Bronchial epithelial cell (primary cell): ENCODE measurements at regions not wholly inside any gene's neighbourhood (a gene's known extent, or its start where the extent isn't known, plus 50 kb on each side); places are given as distances from the start of the nearest gene placed in this dataset.

Experiments
- DNase-seq: peaks from one replicate; pipeline ENCODE4 v3.0.0-alpha.2; 2010; ENCODE audit warnings: low read depth
- FAIRE-seq: peaks from 2 replicates; lab custom pipeline; 2011; peaks lifted over from hg19 to GRCh38; lab: Jason Lieb, UNC
- H3K27me3 ChIP-seq: 2 replicates; pipeline ENCODE4 v1.5.1; 2011; ENCODE audit warnings: low read length; ENCODE audit not compliant: control insufficient read depth, insufficient read depth
- H3K36me3 ChIP-seq: 2 replicates; pipeline ENCODE4 v1.5.1; 2011; ENCODE audit warnings: low read length; ENCODE audit not compliant: control insufficient read depth, insufficient read depth
- H3K4me3 ChIP-seq: 2 replicates; pipeline ENCODE4 v1.5.1; 2011; ENCODE audit warnings: mild to moderate bottlenecking, low read depth, low read length, control low read depth
- CTCF ChIP-seq: IDR thresholded peaks from 2 replicates; pipeline ENCODE4 v1.5.1; 2011; ENCODE audit warnings: mild to moderate bottlenecking, moderate library complexity, low read length, control low read depth, inconsistent platforms; ENCODE audit not compliant: insufficient read depth, severe bottlenecking

GRCh38 chr10:57943701-57944100 lies 324.0 kb downstream of the IPMK start:
- DNase-seq, result no peak
- H3K36me3 ChIP-seq, result no peaks in the 10 kb centered on the region
- no peak for FAIRE-seq
- no peaks in the 10 kb centered on the region for H3K27me3 ChIP-seq
- no peak for TF ChIP-seq CTCF
- H3K4me3 ChIP-seq, result no peak overlapping the region

- DNase-seq, result peak; percentile 5
- no peaks in the 10 kb centered on the region for H3K36me3 ChIP-seq
- TF ChIP-seq CTCF, result no peak
- no peak for FAIRE-seq
- no peaks in the 10 kb centered on the region for H3K27me3 ChIP-seq
- no peak overlapping the region for H3K4me3 ChIP-seq
Measured at GRCh38 chr10:57925045-57925444, 342.6 kb downstream of the IPMK start.

GRCh38 chr10:57921140-57921539 lies 346.6 kb downstream of the IPMK start:
- no peak for FAIRE-seq
- Histone ChIP-seq H3K4me3 (no peak overlapping the region), H3K36me3 (no peaks in the 10 kb centered on the region), H3K27me3 (no peaks in the 10 kb centered on the region)
- DNase-seq, result peak; percentile 54
- TF ChIP-seq CTCF, result no peak

GRCh38 chr10:57919864-57920263 lies 347.8 kb downstream of the IPMK start:
- no peak overlapping the region for H3K4me3 ChIP-seq
- TF ChIP-seq CTCF, result no peak
- no peaks in the 10 kb centered on the region for H3K27me3 ChIP-seq
- H3K36me3 ChIP-seq, result no peaks in the 10 kb centered on the region
- no peak for FAIRE-seq
- DNase-seq, result peak; percentile 66

- no peaks in the 10 kb centered on the region for H3K36me3 ChIP-seq
- DNase-seq, result no peak
- H3K4me3 ChIP-seq, result no peak overlapping the region
- H3K27me3 ChIP-seq, result no peaks in the 10 kb centered on the region
- no peak for TF ChIP-seq CTCF
- no peak for FAIRE-seq
Measured at GRCh38 chr10:57917019-57917418, 350.7 kb downstream of the IPMK start.

- DNase-seq, result no peak
Measured at GRCh38 chr10:57905861-57906260, 361.8 kb downstream of the IPMK start.

More at GRCh38 chr10:57905861-57906260, 361.8 kb downstream of the IPMK start:
- Histone ChIP-seq H3K36me3 (no peaks in the 10 kb centered on the region), H3K4me3 (no peak overlapping the region), H3K27me3 (no peaks in the 10 kb centered on the region)
- TF ChIP-seq CTCF, result no peak
- FAIRE-seq, result no peak
